GM21367 (cell line): ENCODE measurements at regions not wholly inside any gene's neighbourhood (a gene's known extent, or its start where the extent isn't known, plus 50 kb on each side); places are given as distances from the start of the nearest gene placed in this dataset.
"Not testable (repeated sequence)": the region's sequence is repeated elsewhere in the genome, so short reads cannot be mapped to it uniquely, and the experiment has no call there.

Experiments
- ATAC-seq: cut with Tn5 transposase; IDR thresholded peaks from one replicate; pipeline ENCODE4 v1.9.1; 2021; ENCODE audit not compliant: unreplicated experiment

DNA sequence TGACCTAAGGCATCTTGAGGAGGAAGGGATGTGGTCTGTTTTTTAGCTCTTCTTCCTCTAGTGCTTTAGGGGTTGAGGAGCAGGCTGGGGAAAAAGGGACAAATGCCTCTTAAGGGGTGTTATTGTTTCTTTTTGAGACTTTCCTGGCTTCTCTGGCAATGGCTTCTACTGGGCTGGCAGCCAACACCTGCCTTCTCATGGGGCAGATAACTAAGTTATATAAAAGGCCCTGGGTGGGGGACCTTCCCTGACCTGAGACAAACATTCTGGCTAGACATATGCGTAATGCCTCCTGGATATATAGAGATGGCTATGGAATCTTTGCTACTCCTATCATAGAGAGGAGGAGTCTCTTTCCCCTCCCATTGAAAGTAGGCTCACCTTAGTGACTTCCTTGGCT, 179.2 kb upstream of the PROK2 start:
- no peak for ATAC-seq

DNA sequence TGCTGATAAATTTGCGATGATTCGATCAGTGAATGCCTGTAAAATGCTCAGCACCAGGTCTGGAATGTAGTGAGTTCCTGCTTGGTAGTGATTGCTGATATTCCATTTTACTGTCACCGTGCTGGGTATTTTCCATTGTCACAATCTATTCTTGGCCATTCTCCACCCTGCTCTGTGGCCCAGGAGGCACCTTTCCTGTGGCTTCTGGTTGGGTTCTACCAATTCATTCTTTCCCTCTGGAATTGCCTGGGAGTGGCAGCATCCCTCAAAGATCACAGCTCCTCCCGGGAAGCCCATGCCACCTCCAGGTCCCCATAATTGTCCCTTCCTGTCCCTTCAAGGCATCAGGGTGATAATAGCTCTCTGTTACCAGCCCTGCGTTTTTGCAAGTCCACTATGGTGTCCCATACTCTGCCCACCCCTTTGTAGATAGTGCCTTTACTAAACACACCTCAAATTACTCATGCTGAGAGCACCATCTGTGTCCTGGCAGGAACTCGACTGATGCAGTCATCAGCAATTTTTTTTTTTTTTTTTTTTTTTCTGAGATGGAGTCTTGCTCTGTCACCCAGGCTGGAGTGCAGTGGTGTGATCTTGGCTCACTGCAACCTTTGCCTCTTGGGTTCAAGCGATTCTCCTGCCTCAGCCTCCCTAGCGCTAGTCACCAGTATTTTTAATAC, 177.8 kb upstream of the PROK2 start:
- no peak for ATAC-seq

DNA sequence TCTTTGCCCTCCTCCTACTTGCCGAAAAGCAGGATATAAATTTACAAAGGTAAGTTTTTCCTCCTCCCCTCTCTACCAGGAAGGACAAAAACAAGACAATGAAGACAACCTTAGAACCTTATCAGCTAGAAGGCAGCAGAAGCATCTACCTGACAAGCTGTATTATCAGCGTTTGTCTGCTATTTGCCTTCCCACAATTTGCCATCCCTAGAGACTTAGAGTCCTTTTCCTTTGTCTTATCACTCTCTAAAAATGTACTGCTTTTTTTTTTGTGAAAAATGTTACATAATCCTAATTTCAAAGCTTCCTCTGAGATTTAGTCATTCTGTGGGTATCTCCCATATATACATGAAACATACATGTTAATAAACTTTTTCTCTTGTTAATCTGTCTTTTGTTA, 176.9 kb upstream of the PROK2 start:
- no peak for ATAC-seq

DNA sequence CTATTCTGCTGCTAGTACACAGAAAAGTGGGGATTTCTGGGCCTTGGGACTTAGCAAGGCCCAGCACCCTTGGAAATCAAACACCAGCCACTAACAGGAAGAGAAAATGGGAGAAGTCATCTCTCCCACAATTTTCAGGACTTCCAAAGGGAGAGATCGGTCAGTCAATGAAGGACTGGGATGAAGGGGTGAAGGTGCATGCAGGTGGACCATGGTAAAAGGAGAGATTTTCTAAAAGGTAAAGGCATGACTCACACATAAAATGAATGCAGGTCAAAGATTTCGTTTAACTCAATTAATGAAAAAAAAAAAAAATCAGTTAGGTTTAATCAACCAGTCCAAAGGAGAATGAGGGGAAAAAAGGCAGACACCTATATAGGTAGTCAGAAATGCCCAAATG, 176.4 kb upstream of the PROK2 start:
- no peak for ATAC-seq

DNA sequence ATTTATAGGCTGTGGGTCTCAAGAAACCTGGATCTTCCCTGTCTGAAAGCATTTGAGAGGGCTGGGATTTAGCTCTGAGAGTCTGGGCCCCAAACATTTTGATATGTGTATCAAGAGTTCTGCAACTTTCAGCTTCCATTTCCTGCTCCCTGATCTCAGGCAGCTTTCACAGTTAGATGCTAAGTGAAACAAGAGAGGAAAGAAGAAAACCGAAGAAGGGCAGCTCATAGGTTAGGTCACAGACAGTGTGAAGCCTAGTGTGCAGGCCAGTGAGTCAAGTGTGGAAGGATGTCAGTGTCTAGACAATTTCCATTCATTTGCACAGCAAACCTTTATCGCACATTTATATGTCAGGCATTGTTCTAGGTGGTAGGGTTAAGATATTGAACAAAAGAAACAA, 173.6 kb upstream of the PROK2 start:
- no peak for ATAC-seq

DNA sequence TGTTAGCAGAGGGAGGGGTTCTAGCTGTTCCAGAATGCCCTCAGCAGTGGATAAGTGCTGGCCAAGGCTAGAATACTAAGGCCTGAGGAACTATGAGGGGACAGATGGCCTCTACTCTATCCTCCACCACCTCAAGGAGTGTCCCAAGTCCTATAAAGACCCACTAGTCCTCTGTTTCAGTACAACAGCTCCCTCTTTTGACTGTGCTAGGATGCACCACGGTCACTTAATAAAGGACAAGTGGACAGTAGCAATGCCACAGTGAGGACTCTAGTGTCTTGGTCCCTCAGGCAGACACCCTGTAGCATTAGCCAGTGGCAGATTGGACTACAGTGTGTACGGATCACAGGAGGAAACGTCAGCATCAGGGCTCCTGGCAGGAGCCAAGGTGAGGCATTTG, 171.8 kb upstream of the PROK2 start:
- no peak for ATAC-seq

DNA sequence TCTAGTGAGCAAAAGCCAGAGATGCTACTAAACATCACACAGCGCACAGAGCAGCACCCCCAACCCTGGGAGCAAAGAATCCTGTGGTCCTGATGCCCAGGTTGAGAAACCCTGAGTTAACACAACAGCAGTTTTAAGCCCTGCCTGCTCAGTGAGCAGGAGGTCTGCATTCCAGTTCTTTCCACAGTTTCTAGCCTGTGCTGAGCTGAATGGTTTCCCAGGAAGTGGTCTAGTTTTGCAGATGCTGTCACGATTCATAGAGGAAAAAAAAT, 171.1 kb upstream of the PROK2 start:
- ATAC-seq, result no peak

DNA sequence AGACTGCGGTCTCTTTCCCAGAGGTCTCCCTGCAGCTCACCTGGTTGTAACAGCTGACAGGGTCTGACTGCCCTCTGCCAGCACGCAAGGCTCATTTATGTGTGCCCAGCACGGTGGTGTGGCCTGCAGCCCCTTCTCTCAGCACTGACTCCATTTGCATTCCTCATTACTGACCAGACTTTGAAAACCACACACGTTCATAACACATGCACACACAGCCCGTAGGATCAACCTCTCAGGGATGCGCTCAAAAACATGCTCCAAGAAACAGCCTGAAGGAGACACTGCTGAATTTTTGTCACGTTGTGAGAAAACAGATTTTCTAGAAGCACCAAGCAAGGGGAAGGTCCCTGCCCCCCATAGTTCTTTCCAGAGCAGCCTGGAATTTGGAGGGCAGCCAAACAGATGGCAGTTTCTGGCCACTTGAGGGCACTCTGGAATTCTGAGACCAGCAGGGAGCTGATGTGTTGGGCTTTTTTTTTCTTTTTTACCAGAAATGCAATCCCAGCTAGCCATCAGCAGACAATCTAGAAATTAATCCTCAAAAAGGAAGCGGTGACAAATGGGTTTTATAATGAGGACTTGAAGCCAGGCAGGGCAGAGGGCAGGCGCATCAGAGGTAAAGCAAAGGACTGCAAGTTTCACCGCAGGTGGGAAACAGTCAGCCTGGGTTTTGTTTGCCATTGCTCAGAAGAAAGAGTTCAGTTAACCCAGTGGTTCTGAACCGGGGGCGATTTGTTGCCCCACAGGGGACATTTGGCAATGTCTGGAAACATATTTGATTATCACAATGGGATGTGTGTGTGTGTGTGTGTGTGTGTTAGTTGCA, 170.5 kb upstream of the PROK2 start:
- no peak for ATAC-seq

DNA sequence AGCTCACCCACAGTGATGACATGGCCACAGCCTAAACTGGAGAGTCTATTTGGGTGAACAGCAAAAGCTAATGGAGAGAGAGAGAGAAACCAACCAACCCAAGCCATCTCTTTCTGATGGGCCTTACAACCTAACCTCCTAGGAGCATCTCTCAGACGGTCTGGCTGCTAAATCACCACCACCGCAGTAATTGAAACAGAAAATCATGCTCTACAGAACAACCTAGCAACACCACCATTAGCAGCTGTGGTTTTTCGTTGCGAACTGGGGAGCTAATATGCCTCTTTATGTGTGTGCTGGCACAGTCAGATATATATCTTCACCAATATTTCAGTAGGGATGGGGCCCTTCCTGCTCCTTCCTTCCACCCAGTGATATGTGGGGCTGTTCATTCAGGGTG, 166.9 kb upstream of the PROK2 start:
- no peak for ATAC-seq

DNA sequence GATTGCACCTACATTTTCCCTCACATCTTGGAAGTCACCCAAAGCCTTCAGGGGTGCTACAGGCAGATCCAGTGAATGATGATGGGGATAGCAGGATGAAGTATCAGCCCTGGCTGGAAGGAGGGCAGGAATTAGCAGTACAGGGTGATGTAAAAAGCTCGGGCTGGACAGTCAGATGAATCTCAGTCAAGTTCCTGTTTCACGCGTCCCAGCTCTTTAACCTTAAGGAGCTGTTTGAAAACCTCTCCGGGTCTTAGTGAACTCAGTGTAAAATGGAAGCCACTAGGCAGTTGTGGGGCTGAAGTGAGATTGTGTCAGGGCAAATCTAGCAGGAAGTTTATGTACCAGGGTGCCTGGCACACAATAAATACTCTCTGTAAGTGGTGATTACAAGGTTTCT, 166.4 kb upstream of the PROK2 start:
- ATAC-seq, result no peak

DNA sequence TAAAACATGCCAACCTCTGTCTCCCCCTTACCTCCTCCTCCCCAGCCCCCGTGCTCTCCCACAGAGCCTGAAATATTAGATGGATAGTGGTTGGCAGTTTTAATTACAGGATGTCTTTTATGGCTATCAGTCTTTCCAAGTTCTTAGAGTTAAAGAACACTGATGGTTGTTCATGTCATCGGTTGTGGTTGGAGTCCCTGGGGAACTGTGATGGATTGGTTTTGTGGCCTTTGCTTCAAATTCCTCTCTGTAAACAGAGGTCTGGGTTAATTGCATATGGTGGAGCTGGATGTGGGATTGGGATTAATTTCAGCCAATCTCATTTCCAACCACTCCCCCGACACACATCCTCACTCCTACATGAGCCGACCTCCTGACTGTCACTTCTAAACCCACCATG, 164.5 kb upstream of the PROK2 start:
- no peak for ATAC-seq

DNA sequence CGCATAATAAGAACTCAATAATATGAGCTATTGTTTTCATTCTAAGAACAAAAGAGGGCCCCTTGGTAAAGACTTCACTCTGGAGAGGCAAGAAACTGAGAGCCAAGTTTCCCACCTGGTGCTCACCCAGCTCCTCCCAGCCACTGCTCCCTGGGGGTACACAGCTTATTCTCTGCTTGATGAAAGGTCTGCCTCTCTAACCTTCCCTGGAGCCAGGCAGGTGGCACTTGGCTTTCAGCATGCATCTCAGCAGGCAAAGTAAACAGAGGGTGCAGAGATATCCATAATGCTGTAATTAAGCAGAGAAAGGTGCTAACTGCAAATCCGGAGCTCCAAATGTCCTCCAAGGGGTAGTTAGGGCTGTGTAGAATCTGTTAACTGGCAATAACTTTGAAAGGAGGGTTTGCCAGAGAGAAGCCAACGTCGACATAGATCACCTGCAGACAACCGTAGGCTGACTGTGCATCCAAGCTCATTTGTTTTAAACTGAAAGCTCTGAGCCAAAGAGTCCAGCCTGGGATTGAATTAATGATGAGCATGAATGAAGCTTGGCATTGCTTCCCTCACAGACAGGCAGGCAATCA, 159.6 kb upstream of the PROK2 start:
- no peak for ATAC-seq

DNA sequence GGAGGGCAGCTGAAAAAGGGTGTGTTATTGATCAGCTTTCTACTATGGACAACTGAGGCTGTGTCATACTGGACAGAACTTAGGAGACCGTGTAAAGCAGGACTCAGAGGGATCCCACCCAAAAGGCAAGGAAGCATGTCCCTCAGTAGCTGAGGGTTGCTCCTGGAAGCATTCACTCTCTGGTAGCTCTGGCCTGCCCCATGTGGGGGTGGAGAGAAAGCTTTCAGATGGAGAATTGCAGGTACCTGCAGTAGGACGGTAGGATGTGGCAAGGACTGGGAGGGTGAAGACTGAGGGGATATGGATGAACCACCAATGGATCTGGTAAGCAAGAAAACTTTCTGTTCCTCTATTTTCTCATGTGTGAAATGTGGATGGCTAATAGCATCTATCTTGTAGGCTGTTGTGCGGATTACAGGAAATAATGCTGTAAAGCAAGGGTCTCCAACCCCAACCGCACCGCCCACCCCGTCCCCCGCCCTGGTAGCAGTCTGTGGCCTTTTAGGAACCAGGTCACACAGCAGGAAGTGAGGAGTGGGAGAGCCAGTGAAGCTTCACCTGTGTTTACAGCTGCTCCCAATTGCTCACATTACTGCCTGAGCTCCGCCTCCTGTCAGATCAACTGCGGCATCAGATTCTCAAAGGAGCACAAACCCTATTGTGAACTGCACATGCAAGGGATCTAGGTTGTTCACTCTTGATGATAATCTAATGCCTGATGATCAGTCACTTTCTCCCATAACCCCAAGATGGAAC, 157.7 kb upstream of the PROK2 start:
- no peak for ATAC-seq

DNA sequence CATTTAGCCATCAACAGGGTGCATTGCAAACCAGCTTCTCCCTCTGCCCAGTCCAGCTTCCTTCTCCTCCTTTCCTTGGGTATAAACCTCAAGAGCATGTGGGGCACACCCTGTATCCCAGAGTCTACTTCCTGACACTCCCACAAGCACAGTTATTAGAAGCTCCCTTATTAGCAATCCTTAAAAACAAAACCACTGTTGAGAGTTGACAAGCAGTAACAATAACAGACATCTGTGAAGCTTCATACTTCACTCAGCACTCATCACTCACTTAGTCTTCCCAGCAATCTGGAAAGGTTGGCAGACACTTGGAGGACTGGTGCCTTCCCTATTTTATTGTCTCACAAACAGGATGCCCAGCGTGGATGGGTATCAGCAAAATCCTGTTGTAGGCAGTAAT, 155.5 kb upstream of the PROK2 start:
- ATAC-seq, result no peak

DNA sequence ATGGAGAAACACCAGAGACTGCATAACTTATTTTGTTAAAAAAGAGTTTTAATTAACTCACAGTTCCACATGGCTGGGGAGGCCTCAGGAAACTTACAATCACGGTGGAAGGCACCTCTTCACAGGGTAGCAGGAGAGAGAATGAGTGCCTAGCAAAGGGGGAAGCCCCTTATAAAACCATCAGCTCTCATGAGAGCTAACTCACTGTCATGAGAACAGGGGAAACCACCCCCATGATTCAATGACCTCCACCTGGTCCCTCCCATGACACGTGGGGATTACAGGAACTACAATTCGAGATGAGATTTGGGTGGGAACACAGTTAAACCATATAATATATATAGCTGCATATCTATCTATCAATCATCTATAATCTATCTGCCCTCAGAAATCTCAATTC, 153.1 kb upstream of the PROK2 start:
- ATAC-seq, result not testable (repeated sequence)

DNA sequence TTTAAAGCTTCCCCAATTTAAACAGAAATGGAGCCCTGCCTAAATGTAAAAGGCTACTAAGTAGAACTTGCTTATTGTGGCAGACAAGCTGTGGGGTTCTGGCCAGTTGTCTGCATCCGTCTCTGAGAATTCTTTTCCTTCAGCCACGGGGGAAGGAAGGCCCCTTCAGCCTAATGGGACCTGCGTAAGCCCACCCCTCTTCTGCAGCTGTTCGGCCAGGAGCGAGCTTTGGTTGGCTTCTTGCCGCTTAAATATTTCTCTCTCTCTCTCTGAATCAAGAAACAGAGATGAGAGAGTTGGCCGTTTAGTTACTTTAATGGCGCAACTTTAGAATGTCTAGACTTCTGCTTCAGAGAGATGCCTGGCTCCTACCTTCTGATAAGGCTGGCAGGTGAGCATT, 151.7 kb upstream of the PROK2 start:
- ATAC-seq, result no peak

DNA sequence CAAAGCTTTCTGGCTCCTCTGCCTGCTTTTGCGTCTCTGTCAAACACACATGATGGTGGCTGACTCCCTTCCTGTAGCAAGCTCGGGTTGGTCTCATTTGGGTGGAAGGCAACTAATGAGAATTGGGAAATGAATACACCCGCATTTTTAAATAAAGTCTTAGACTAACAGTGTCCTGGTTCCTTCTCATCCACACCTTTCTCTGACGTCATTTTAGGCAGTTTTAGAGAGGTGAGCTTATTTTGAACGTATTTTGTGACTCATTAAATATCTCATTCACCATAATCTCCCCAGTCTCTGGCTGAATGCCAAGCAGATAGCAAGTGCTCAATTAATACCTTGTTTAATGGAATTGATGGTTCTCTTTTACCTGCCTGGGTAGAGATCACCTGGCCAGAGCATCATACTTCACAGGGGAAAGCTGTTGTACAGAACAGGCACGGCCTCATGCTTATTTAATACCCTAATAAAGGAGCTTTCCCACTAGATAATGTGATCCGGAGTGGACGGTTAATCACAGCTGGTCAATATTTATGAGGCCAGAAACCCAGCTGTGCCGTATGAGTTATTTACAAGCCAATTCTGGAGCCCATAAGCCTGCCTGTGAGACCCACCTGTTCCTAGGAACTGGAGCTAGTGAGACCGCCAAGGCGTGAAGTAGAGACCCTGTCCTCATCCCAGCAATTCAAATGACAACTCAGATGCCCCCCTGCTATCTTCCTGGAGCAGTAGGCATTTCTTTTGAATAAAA, 149.7 kb upstream of the PROK2 start:
- no peak for ATAC-seq

DNA sequence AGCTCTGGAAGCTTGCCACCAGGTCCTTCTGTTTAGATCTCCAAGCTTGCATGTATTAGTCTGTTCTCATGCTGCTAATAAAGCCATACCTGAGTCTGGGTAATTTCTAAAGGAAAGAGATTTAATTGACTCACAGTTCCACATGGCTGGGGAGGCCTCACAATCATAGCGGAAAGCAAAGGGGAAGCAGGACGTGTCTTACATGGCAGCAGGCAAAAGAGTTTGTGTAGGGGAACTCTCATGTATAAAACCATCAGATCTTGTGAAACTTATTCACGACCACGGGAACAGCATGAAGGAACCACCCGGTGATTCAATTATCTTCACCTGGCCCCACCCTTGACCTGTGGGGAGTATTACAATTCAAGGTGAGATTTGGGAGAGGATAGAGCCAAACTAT, 147.0 kb upstream of the PROK2 start:
- no peak for ATAC-seq

DNA sequence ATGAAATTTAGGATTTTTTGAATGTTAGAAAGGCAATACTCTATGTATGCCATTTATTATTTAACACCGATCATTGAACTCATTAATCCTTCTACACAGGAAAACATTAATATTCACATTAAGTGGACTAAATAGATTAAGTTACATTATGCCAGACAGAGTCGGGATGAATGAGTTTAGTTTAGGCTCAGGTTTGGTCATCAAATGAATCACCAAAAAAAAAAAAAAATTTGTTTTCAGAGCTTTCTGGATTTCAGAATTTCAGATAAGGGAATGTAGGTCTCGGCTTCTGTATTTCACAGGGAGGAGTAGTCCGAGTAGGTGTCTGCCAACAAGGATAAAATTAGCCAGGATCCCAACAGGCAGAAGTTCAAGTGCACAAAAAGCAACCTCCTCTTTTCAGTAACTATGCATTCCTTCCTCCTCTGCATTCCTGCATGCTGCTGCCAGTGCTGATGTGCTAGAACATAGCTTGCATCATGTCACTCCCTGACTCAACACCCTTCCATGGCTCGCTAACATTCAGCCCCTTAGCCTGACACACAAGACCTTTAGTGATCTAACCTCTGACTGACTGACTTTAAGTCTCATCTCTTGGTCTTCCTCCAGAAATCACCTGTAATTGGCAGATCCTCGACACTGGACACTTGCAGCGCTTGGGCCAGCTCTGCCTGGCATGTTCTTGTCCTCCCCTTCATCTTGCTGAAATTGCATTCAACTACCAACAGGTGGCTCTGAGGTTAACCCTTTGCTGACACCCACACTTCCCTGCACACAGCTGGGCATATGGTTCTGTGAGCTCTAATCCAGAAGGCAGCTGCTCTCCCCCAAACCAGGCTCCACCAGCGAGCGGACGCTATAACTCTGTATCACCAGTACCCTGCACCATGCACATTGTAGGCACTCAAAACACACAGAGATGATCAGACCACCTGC, 145.4 kb upstream of the PROK2 start:
- ATAC-seq, result no peak

DNA sequence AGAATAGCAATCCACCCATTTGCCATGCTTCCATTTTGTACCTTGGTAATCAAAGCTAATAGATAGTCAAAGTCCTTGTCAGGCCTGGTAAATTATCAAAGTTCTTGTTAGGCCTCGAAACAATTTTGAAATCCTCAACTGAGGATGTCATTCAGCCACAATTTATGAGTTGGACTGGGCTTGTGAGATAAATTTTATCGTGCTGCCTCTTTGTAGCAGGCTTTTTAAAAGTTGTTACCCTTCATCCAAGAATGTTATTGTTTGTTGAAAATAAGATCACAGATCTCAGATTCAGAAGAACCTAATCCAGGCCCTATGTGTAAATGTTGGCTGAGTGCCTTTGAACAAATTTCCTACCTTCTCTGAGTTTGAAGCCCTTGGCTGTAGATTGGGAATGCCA, 143.3 kb upstream of the PROK2 start:
- no peak for ATAC-seq
